Psoas muscle (tissue), 7 donors: ENCODE measurements at regions not wholly inside any gene's neighbourhood (a gene's known extent, or its start where the extent isn't known, plus 50 kb on each side); places are given as distances from the start of the nearest gene placed in this dataset.

Experiments
- ATAC-seq, 4 donors: fragments of 200-7000 bp; cut with Tn5 transposase; one replicate each; pipeline ENCODE4 v1.9.1; 2020; ENCODE audit warnings: moderate library complexity in 3 of 4, mild to moderate bottlenecking in 2 of 4
- DNase-seq, 2 donors: peaks; one replicate each; pipeline ENCODE4 v3.0.0-alpha.2; 2020
- H3K27ac ChIP-seq: fragments of 200-600 bp; one replicate; pipeline ENCODE4 v1.8.0; 2022
- H3K27me3 ChIP-seq, 3 donors: fragments of 200-600 bp in 1 of 3; one replicate each; pipeline versions ENCODE4 v1.6.1 to v1.8.0; 2013 to 2022; ENCODE audit warnings: low read length in 2 of 3, mild to moderate bottlenecking in 2 of 3, moderate library complexity in 1 of 3; ENCODE audit not compliant: insufficient read depth in 3 of 3
- H3K36me3 ChIP-seq, 2 donors: fragments of 200-600 bp in 1 of 2; one replicate each; pipeline versions ENCODE4 v1.6.1 to v1.8.0; 2013 to 2022; ENCODE audit warnings: low read depth in 1 of 2, mild to moderate bottlenecking in 1 of 2, moderate library complexity in 1 of 2; ENCODE audit not compliant: insufficient read depth in 1 of 2
- H3K4me1 ChIP-seq: fragments of 200-600 bp; one replicate; pipeline ENCODE4 v1.8.0; 2022
- H3K4me3 ChIP-seq: fragments of 200-600 bp; one replicate; pipeline ENCODE4 v1.8.0; 2022; ENCODE audit warnings: mild to moderate bottlenecking
- H3K9me3 ChIP-seq: fragments of 200-600 bp; one replicate; pipeline ENCODE4 v1.8.0; 2022
- WGBS, 3 donors: extraction: QIAGEN DNeasy Blood & Tissue Kit; methylation state at CpG; one replicate each; pipeline versions ENCODE4 v1.1.6 to v1.1.7; 2013; 5-methylcytosine and 5-hydroxymethylcytosine counted together
- intact Hi-C, 2 donors: fragments of 100-400 bp; cut with DNase I; formaldehyde crosslinking; loops; one replicate each; pipeline versions ENCODE4 v1.11.0 to v1.14.2; 2022
- TF ChIP-seq, protein P1 (sequence below): fragments of 200-600 bp; IDR thresholded peaks from one replicate; pipeline ENCODE4 v1.8.0; 2022; ENCODE audit warnings: antibody characterized with exemption
- donor health status: healthy with polysubstance abuse.
- donor health status: DM: no; HTN: no; CAD: no; lungs with moderate emphysema.
- donor health status: Bipolar disorder and iron deficiency.
- donor health status: healthy.
- donor health status: DM: yes; HTN: yes; CAD: no.
- donor health status: DM: no; HTN: no; CAD: no.
- donor health status: DM: yes; HTN: yes; CAD: no.

DNA sequence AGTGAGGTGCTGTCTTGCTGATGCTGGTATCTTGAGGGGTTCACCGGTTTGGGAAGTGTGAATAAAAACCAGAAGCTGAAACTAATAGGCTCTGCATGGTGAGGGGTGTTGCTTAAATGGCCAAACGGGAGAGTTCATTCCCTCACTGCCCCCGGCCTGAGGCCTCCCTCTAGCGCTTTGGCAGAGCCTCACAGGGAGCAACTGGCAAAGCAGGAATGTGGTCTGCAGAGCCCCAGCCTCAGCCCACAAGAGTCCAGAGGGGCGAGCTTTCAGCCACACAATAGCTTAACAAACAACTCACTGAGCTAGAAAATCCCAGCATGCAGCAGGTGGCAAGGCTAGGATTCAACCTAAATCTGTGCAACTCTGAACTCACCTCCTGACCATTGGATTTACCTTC lies 234.8 kb downstream of the MED10 start:
- 41 to 46% (median 43%) methylated on average over 5 of the region's 5 CpGs for WGBS, 3 donors
- Histone ChIP-seq H3K36me3 (no peaks in the 10 kb centered on the region), H3K27ac (no peak overlapping the region), H3K27me3 (peaks cover 0 to 5% (median 0%) of the 10 kb centered on the region in 3 donors), H3K4me1 (no peaks in the 10 kb centered on the region), H3K4me3 (no peak overlapping the region), H3K9me3 (no peaks in the 10 kb centered on the region)
- no peak for ATAC-seq
- intact Hi-C loops: no loop called here
- no peak for DNase-seq
- TF ChIP-seq, protein P1, sequence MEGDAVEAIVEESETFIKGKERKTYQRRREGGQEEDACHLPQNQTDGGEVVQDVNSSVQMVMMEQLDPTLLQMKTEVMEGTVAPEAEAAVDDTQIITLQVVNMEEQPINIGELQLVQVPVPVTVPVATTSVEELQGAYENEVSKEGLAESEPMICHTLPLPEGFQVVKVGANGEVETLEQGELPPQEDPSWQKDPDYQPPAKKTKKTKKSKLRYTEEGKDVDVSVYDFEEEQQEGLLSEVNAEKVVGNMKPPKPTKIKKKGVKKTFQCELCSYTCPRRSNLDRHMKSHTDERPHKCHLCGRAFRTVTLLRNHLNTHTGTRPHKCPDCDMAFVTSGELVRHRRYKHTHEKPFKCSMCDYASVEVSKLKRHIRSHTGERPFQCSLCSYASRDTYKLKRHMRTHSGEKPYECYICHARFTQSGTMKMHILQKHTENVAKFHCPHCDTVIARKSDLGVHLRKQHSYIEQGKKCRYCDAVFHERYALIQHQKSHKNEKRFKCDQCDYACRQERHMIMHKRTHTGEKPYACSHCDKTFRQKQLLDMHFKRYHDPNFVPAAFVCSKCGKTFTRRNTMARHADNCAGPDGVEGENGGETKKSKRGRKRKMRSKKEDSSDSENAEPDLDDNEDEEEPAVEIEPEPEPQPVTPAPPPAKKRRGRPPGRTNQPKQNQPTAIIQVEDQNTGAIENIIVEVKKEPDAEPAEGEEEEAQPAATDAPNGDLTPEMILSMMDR: no peak

DNA sequence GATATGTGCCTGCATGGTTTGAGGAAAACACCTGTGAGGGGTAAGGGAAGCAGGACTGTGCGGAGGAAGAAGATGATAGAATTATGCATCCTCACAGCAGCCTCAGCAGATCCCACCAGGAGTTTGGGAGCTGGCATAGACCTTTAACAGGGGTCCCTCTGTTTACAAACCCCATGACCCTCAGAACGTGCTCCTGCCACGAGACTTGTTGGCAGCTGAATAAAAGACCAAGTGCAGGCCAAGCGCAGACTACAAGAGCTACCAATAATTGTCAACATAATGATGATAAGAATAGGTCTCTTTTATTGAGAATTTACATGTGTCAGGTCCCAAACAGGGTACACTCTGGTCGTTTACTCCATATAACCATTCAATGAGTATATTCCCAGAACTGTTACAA lies 236.0 kb downstream of the MED10 start:
- DNase-seq (no peak), ATAC-seq (no peak)
- peaks cover 0 to 5% (median 0%) of the 10 kb centered on the region in 3 donors for H3K27me3 ChIP-seq
- no peaks in the 10 kb centered on the region for H3K36me3 ChIP-seq
- TF ChIP-seq, protein P1: no peak
- H3K9me3 ChIP-seq: no peaks in the 10 kb centered on the region
- H3K4me3 ChIP-seq: no peak overlapping the region
- H3K4me1 ChIP-seq: no peaks in the 10 kb centered on the region
- intact Hi-C loops: no loop called here
- 62 to 77% (median 72%) methylated on average over 5 of the region's 5 CpGs for WGBS, 3 donors
- no peak overlapping the region for H3K27ac ChIP-seq

DNA sequence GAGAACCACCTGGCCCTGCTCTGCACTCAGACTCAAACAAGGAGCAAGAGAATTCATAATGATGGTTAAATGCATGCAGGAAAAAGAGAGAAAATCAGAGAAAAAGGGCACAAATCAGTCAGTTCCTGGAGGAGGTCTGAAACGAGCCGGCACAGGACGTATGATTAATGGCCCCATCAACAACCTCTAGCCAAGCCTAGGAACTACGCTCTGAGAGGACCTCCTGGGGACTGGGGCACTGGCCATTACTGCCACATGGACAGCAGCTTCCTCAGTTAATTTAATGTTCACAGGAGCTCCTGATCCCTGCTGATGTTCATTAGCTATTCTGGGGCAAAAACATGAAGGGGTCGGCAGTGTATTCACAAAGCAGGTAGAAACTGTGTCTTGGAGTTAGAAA lies 238.1 kb downstream of the MED10 start:
- intact Hi-C loops: no loop called here
- Histone ChIP-seq H3K27me3 (no peaks in the 10 kb centered on the region), H3K9me3 (no peaks in the 10 kb centered on the region), H3K36me3 (no peaks in the 10 kb centered on the region), H3K4me1 (no peaks in the 10 kb centered on the region), H3K27ac (no peak overlapping the region), H3K4me3 (no peak overlapping the region)
- ATAC-seq: no peak
- 18 to 29% (median 27%) methylated on average over 5 of the region's 5 CpGs for WGBS, 3 donors
- TF ChIP-seq, protein P1: no peak
- no peak for DNase-seq

DNA sequence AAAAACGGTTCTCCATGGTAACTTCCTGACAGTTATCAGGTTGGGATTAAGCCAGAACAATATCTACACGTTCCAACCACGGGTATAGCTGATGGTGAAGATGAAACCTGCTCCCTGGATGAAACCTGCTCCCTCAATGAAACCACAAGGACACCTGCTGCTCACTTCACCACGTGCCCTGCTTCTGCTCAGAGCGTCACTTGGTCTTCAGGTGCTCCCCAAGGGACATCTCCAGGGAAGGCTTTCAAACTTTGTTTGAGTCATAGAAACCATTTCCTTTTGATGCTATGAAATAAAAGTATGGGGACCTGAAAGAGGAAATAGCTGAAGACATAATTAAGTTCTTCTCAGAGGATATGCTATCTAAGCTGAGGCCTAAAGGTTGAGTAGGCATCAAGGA lies 242.4 kb downstream of the MED10 start:
- H3K27ac ChIP-seq: no peak overlapping the region
- TF ChIP-seq, protein P1: no peak
- no peak overlapping the region for H3K4me3 ChIP-seq
- DNase-seq: no peak
- H3K27me3 ChIP-seq: no peaks in the 10 kb centered on the region
- H3K9me3 ChIP-seq: no peaks in the 10 kb centered on the region
- ATAC-seq: no peak
- no peaks in the 10 kb centered on the region for H3K4me1 ChIP-seq
- H3K36me3 ChIP-seq: no peaks in the 10 kb centered on the region
- intact Hi-C loops: no loop called here
- 63 to 70% (median 63%) methylated on average over 5 of the region's 5 CpGs for WGBS, 3 donors

DNA sequence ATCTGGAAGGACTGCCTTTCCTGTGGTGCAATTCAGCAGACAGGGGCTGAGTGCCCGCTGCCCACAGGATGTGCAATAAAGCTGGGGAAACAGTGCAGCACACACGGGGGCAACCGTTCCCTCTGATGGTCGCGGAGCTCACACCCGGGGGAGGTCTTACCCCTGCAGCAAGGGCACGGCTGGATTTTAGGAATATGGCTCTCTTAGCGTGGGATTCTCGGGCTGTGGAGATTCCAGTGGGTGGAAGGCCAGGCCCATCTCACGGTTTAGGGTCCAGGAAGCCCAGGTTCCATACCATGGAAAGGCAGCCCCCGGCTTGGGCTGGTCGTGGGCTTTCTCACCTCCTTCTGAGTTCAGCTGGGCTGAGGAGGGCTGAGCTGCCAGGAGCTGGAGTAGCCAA lies 244.1 kb downstream of the MED10 start:
- 76 to 80% (median 79%) methylated on average over 12 of the region's 12 CpGs for WGBS, 3 donors
- H3K27ac ChIP-seq: no peak overlapping the region
- no peak for ATAC-seq

More for the DNA sequence above, 244.1 kb downstream of the MED10 start:
- no peak for DNase-seq
- Histone ChIP-seq H3K27me3 (no peaks in the 10 kb centered on the region), H3K4me3 (no peak overlapping the region), H3K36me3 (no peaks in the 10 kb centered on the region), H3K9me3 (peaks cover 4% of the 10 kb centered on the region), H3K4me1 (no peaks in the 10 kb centered on the region)
- TF ChIP-seq, protein P1: no peak
- intact Hi-C loops: no loop called here
